GM18861 (cell line): ENCODE measurements at regions not wholly inside any gene's neighbourhood (a gene's known extent, or its start where the extent isn't known, plus 50 kb on each side); places are given as distances from the start of the nearest gene placed in this dataset.
A peak's percentile ranks its signal among the peaks of the same experiment; 100 is the strongest.
"Not testable (repeated sequence)": the region's sequence is repeated elsewhere in the genome, so short reads cannot be mapped to it uniquely, and the experiment has no call there.

Experiments
- ATAC-seq: cut with Tn5 transposase; IDR thresholded peaks from one replicate; pipeline ENCODE4 v1.9.1; 2021; ENCODE audit not compliant: unreplicated experiment

DNA sequence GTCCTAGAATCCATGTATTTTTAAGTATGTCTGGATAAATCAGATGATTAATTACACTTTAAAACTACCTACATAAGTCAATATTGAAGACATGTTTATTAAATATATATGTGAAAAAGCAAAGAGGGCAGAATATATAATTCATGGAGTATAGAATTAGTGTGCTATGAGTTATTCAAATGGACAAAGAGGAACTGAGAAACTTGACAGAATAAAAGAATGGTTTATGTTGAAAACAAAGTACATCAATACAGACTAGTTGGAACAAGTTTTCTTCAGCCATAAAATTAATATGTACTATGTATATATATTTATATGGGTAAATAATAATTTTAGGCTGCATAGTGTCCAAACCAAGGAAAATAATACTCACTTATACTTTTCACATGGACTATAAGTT, 173.5 kb downstream of the NPFFR2 start:
- peak; percentile 64 for ATAC-seq

- no peak for ATAC-seq
These were observed 174.0 kb downstream of the NPFFR2 start for GRCh38 chr4:72205831-72206230.

DNA sequence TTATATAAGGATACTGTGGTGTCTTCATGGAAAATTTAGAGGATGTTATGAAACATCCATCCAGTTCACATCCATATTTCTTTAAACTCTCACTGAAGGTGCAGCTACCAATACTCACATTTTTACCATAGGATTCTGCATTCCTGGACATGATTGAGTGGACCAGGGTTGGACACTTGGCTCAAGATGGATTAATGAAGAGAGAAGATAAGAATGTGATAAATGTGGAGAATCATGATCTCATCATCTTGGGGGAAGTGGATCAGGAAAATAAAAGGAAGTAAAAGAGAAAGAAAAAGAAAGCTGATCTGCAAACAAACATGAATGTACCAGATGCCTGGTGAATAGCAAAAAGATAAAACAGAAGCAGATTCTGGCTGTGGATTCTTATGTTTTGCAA, 175.4 kb downstream of the NPFFR2 start:
- no peak for ATAC-seq

DNA sequence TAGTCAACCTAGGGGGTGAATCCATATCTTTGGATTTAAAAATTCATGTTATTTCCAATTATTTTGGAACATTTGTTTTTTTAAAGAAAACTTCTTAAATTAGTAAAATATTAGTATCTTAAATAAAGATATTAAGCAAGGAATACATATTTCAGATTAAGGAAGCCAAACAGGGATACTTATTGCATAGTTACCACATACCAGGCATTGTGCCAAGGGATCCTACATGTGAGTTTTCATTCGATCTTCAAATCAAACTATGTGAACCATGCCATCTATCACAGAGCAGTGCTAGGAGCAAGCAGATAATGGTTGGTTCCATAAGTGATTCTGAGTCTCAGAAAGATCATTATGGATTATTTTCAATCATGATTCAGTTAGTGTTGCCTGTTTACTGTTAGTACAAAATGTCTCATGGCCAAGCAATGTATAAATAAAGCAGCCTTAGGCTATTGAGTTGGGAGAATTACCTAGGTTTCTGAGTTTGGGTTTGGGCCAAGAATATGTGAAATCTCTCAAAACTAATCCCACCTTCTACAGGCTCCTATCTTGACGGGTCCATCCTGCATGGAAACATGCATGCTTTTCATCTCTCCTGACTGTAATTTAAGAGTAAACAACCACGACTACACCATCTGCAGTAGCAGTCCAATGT, 176.7 kb downstream of the NPFFR2 start:
- no peak for ATAC-seq

DNA sequence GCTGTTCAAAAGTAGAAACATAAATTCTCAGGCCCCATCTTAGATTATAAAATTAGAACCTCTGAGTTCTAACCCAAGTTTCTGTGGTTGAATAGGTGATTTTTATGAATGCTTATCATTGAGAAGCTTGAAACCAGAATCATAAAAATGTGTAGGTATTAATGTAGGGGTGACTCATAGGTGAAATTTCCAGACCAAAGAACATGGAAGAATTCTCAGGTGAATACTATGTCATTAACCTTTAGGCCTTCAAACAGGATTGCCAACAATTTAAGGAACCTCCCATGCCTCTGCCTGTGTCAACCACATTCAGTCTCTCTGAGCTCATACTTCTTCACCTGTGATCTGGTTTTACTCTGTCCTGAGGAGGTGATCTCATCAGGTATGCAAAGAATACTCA, 177.8 kb downstream of the NPFFR2 start:
- ATAC-seq = peak; percentile 34

GRCh38 chr4:72213763-72214162, 182.0 kb downstream of the NPFFR2 start:
- not testable (repeated sequence) for ATAC-seq

DNA sequence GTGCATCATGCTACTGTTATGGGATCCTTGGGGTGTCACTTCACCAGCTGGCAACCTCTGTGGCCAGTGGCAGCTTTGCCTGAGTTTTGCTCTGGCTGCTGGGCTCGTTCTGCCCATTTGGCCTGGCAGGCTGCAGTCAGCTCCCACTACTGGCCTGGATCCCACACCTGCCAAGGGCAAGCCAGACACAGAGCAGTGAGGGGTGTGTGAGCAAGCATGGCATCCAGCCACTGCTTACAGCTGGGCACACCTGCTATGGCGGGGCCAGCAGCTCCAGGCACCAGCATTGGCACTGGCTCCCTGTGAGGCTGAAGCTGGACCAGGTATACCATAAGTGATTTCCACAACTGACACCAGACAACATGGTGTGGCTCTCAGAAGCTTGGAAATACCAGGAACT, 183.4 kb downstream of the NPFFR2 start:
- no peak for ATAC-seq

DNA sequence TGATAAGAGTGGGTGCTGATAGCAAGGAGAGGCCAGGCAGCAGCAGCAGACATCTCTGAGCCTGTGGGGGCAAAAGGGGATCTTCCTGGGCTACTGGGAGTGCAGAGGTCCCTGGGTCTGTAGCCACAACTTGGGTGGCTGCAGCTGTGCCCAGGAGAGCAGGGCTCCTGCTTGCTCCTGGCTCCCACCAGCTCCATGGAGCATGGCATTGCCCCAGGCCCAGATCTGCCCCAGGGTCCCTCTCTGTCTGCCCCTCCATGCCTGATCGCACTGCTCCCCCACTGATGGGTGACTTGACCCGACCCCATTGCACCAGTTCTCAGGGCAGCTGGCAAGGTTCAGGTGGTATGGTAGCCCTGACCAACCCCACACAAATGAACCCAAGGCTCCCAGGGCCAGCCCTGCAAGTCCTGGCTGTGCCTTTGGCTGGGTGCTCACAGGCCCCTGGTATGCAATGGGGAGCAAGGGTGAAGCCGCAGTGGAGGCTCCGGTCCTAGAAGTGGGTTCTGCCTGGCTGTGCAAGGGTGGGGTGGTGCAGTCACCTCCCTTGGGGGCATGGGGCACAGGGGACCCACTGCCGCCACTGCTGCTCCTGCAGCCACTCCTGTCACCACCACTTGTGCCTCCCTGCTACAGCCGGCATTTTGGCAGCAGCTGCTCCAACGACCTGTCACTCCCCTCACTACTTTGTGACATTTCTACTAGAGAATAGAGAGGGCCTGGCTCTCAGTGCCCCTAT, 184.9 kb downstream of the NPFFR2 start:
- no peak for ATAC-seq

GRCh38 chr4:72218953-72219352, 187.2 kb downstream of the NPFFR2 start:
- ATAC-seq = no peak
